ENCODE measurements at regions not wholly inside any gene's neighbourhood (a gene's known extent, or its start where the extent isn't known, plus 50 kb on each side); places are given as distances from the start of the nearest gene placed in this dataset.
"Not testable (repeated sequence)": the region's sequence is repeated elsewhere in the genome, so short reads cannot be mapped to it uniquely, and the experiment has no call there.

GRCh38 chr3:34169636-34170035, 371.2 kb downstream of the PDCD6IP start:
- H3F3A ChIP-seq (replicated peaks; ENCODE audit: low read depth); H3K9me2 ChIP-seq (ENCODE audit: insufficient read depth); H3K4me2 ChIP-seq; H3K4me3 Mint-ChIP-seq; H4K20me1 ChIP-seq (replicated peaks; ENCODE audit: insufficient read depth); H3K27ac Mint-ChIP-seq; H3K4me3 ChIP-seq; H3K4me1 ChIP-seq (ENCODE audit: insufficient read depth); H3K4me1 Mint-ChIP-seq; DNase-seq (ENCODE audit: low spot score); ATAC-seq; H3K79me2 ChIP-seq (replicated peaks; ENCODE audit: insufficient read depth); H3K27me3 Mint-ChIP-seq (ENCODE audit: insufficient read depth, low read depth, poor library complexity); H3K36me3 Mint-ChIP-seq (ENCODE audit: low read depth); H3K27me3 ChIP-seq (ENCODE audit: insufficient read depth); H3K27ac ChIP-seq (ENCODE audit: low read depth); H3K36me3 ChIP-seq (ENCODE audit: insufficient read depth); H3K9me3 Mint-ChIP-seq: not testable (repeated sequence)
- H2AFZ ChIP-seq, result peak overlapping the region; percentile 64; the same call in 1 of the 2 replicates

- 0 out of 2 replicates have a peak overlapping the region, but pooled peaks have one; percentile 57 for H2AFZ ChIP-seq
- H3K79me2 ChIP-seq (replicated peaks; ENCODE audit: insufficient read depth), result no peaks in the 10 kb centered on the region
- no peaks in the 10 kb centered on the region for H3K27me3 Mint-ChIP-seq (ENCODE audit: insufficient read depth, low read depth, poor library complexity)
- H3F3A ChIP-seq (replicated peaks; ENCODE audit: low read depth), result no peaks in the 10 kb centered on the region
- H3K9me3 Mint-ChIP-seq, result no peaks in the 10 kb centered on the region
- H3K4me1 Mint-ChIP-seq, result peaks cover 15% of the 10 kb centered on the region
- H3K27ac ChIP-seq (ENCODE audit: low read depth), result no peak overlapping the region
- H3K4me2 ChIP-seq, result no peak overlapping the region
- peaks cover 24% of the 10 kb centered on the region for H3K9me2 ChIP-seq (ENCODE audit: insufficient read depth)
- H3K4me3 Mint-ChIP-seq, result no peak overlapping the region
- no peak for DNase-seq (ENCODE audit: low spot score)
- H3K27me3 ChIP-seq (ENCODE audit: insufficient read depth), result no peaks in the 10 kb centered on the region
- ATAC-seq, result no peak
- TF ChIP-seq NANOG (IDR thresholded peaks at IDR 0.05; ENCODE audit: borderline replicate concordance) (no peak), ZNF462 (CRISPR knock-in tag; IDR thresholded peaks at IDR 0.05) (no peak), EZH2 (IDR thresholded peaks at IDR 0.05; ENCODE audit: low read depth, unreplicated experiment) (no peak), JUNB (IDR thresholded peaks at IDR 0.05; ENCODE audit: unreplicated experiment) (no peak), CREB1 (CRISPR knock-in tag; IDR thresholded peaks at IDR 0.05; ENCODE audit: low read depth) (no peak)
- peaks cover 18% of the 10 kb centered on the region for H3K4me1 ChIP-seq (ENCODE audit: insufficient read depth)
- H3K4me3 ChIP-seq, result no peak overlapping the region
- H3K36me3 Mint-ChIP-seq (ENCODE audit: low read depth), result peaks cover 4% of the 10 kb centered on the region; the same call in 1 of the 3 replicates
- 0 out of 2 replicates have a peak, but pooled peaks cover 4% of the 10 kb centered on the region for H3K36me3 ChIP-seq (ENCODE audit: insufficient read depth)
- H3K27ac Mint-ChIP-seq, result peak overlapping the region; percentile 70
- no peaks in the 10 kb centered on the region for H4K20me1 ChIP-seq (replicated peaks; ENCODE audit: insufficient read depth)
These were observed 376.3 kb downstream of the PDCD6IP start for GRCh38 chr3:34174740-34175139.

Measured in GM23338 (cell line).